H9 (cell line): ENCODE measurements at regions not wholly inside any gene's neighbourhood (a gene's known extent, or its start where the extent isn't known, plus 50 kb on each side); places are given as distances from the start of the nearest gene placed in this dataset.

Experiments
- DNase-seq: peaks from one replicate; pipeline ENCODE4 v3.0.0-alpha.2; 2017
- H2AFZ ChIP-seq: one replicate; pipeline ENCODE4 v1.6.1; 2013; ENCODE audit warnings: mild to moderate bottlenecking, low read length, control low read depth, moderate library complexity
- H2AK5ac ChIP-seq: 2 replicates; pipeline ENCODE4 v1.6.1; 2013; ENCODE audit warnings: low read length, control low read depth, mixed read lengths; ENCODE audit not compliant: insufficient read length
- H2BK120ac ChIP-seq: one replicate; pipeline ENCODE4 v1.6.1; 2013; ENCODE audit warnings: low read depth, mild to moderate bottlenecking, low read length, control low read depth, inconsistent platforms; ENCODE audit not compliant: poor library complexity, severe bottlenecking
- H2BK12ac ChIP-seq: 2 replicates; pipeline ENCODE4 v1.6.1; 2013; ENCODE audit warnings: low read length, control low read depth, mixed read lengths, low read depth; ENCODE audit not compliant: insufficient read length
- H2BK15ac ChIP-seq: 2 replicates; pipeline ENCODE4 v1.6.1; 2013; ENCODE audit warnings: low read depth, low read length, control low read depth
- H2BK20ac ChIP-seq: one replicate; pipeline ENCODE4 v1.6.1; 2013; ENCODE audit warnings: low read depth, mild to moderate bottlenecking, low read length, control low read depth, inconsistent platforms; ENCODE audit not compliant: poor library complexity, severe bottlenecking
- H2BK5ac ChIP-seq: 2 replicates; pipeline ENCODE4 v1.6.1; 2013; ENCODE audit warnings: low read length, control low read depth, mixed read lengths; ENCODE audit not compliant: insufficient read length
- H3K14ac ChIP-seq: 2 replicates; pipeline ENCODE4 v1.6.1; 2013; ENCODE audit warnings: low read length, control low read depth; ENCODE audit not compliant: insufficient read depth
- H3K18ac ChIP-seq: 2 replicates; pipeline ENCODE4 v1.6.1; 2013; ENCODE audit warnings: low read depth, mild to moderate bottlenecking, mixed read lengths, low read length, control low read depth; ENCODE audit not compliant: insufficient read length
- H3K23ac ChIP-seq: 2 replicates; pipeline ENCODE4 v1.6.1; 2013; ENCODE audit warnings: low read length, control low read depth, mixed read lengths, low read depth; ENCODE audit not compliant: insufficient read length
- H3K23me2 ChIP-seq: 2 replicates; pipeline ENCODE4 v1.6.1; 2013; ENCODE audit warnings: low read depth, mild to moderate bottlenecking, mixed read lengths, low read length, control low read depth; ENCODE audit not compliant: insufficient read length, poor library complexity, severe bottlenecking
- H3K27ac ChIP-seq: 2 replicates; pipeline ENCODE4 v1.5.1; 2013; ENCODE audit warnings: low read length, control low read depth, mixed read lengths, low read depth; ENCODE audit not compliant: insufficient read length
- H3K27me3 ChIP-seq: 2 replicates; pipeline ENCODE4 v1.6.1; 2013; ENCODE audit warnings: low read length, control low read depth, inconsistent platforms; ENCODE audit not compliant: insufficient read depth
- H3K4ac ChIP-seq: 2 replicates; pipeline ENCODE4 v1.6.1; 2013; ENCODE audit warnings: low read depth, mild to moderate bottlenecking, control low read depth, inconsistent platforms, low read length, moderate library complexity
- H3K4me1 ChIP-seq: 2 replicates; pipeline ENCODE4 v1.6.1; 2013; ENCODE audit warnings: low read length, control low read depth, inconsistent platforms; ENCODE audit not compliant: insufficient read depth
- H3K4me2 ChIP-seq: 2 replicates; pipeline ENCODE4 v1.6.1; 2013; ENCODE audit warnings: low read length, control low read depth, mixed read lengths; ENCODE audit not compliant: insufficient read length, insufficient read depth
- H3K56ac ChIP-seq: 2 replicates; pipeline ENCODE4 v1.6.1; 2013; ENCODE audit warnings: low read depth, mild to moderate bottlenecking, mixed read lengths, low read length, control low read depth; ENCODE audit not compliant: insufficient read length
- H3K79me1 ChIP-seq: 2 replicates; pipeline ENCODE4 v1.6.1; 2013; ENCODE audit warnings: low read depth, mild to moderate bottlenecking, moderate library complexity, low read length, control low read depth, inconsistent platforms; ENCODE audit not compliant: insufficient read depth, poor library complexity, severe bottlenecking
- H3K79me2 ChIP-seq: 2 replicates; pipeline ENCODE4 v1.6.1; 2013; ENCODE audit warnings: low read length, control low read depth, inconsistent platforms; ENCODE audit not compliant: insufficient read depth
- H3K9ac ChIP-seq: 2 replicates; pipeline ENCODE4 v1.6.1; 2013; ENCODE audit warnings: low read length, control low read depth, mixed read lengths; ENCODE audit not compliant: insufficient read length; ENCODE audit errors: extremely low read depth
- H3K9me3 ChIP-seq: one replicate; pipeline ENCODE4 v1.6.1; 2013; ENCODE audit warnings: low read depth, low read length, inconsistent platforms; ENCODE audit not compliant: control insufficient read depth
- H3T11ph ChIP-seq: one replicate; pipeline ENCODE4 v1.6.1; 2013; ENCODE audit warnings: mild to moderate bottlenecking, low read length, control low read depth, inconsistent platforms
- H4K20me1 ChIP-seq: one replicate; pipeline ENCODE4 v1.6.1; 2013; ENCODE audit not compliant: control insufficient read depth, insufficient read length, insufficient read depth
- H4K5ac ChIP-seq: 2 replicates; pipeline ENCODE4 v1.6.1; 2013; ENCODE audit warnings: low read depth, mild to moderate bottlenecking, mixed read lengths, low read length, control low read depth; ENCODE audit not compliant: insufficient read length
- H4K8ac ChIP-seq: replicated peaks from 2 replicates; pipeline ENCODE4 v1.6.1; 2013; ENCODE audit warnings: low read length, control low read depth, mixed read lengths, low read depth; ENCODE audit not compliant: insufficient read length
- H4K91ac ChIP-seq: 2 replicates; pipeline ENCODE4 v1.6.1; 2013; ENCODE audit warnings: low read depth, mild to moderate bottlenecking, moderate library complexity, mixed read lengths, low read length, control low read depth; ENCODE audit not compliant: insufficient read length
- H3K27ac Mint-ChIP-seq, 3 experiments: 2 replicates in 2 of 3; 3 replicates in 1 of 3; pipeline ENCODE4 v1.8.0; 2020 to 2021; ENCODE audit warnings: mixed read lengths in 3 of 3, mild to moderate bottlenecking in 1 of 3, moderate library complexity in 1 of 3
- H3K27me3 Mint-ChIP-seq: 2 replicates; pipeline ENCODE4 v1.8.0; 2021; ENCODE audit warnings: low read depth, mild to moderate bottlenecking, moderate library complexity, mixed read lengths
- H3K36me3 Mint-ChIP-seq, 3 experiments: 2 replicates in 2 of 3; 3 replicates in 1 of 3; pipeline ENCODE4 v1.8.0; 2020 to 2021; ENCODE audit warnings: low read depth in 3 of 3, mixed read lengths in 3 of 3; ENCODE audit not compliant: insufficient read depth in 1 of 3
- H3K4me1 Mint-ChIP-seq, 2 experiments: 2 replicates each; pipeline ENCODE4 v1.8.0; 2020; ENCODE audit warnings: mixed read lengths in 2 of 2
- H3K4me3 Mint-ChIP-seq, 2 experiments: 2 replicates in 1 of 2; 3 replicates in 1 of 2; pipeline ENCODE4 v1.8.0; 2020 to 2021; ENCODE audit warnings: mild to moderate bottlenecking in 2 of 2, mixed read lengths in 2 of 2, moderate library complexity in 1 of 2
- H3K9me3 Mint-ChIP-seq, 2 experiments: 2 replicates in 1 of 2; 3 replicates in 1 of 2; pipeline ENCODE4 v1.8.0; 2020; ENCODE audit warnings: mild to moderate bottlenecking in 2 of 2, mixed read lengths in 2 of 2, moderate library complexity in 1 of 2
- WGBS: extraction: QIAGEN DNeasy Blood & Tissue Kit; methylation state at CpG from one replicate; pipeline ENCODE4 v1.1.7; 2013; ENCODE audit warnings: missing lambda C conversion rate, low lambda C conversion rate, mixed read lengths; ENCODE audit not compliant: insufficient read length; ENCODE audit errors: extremely low coverage; 5-methylcytosine and 5-hydroxymethylcytosine counted together
- TF ChIP-seq, protein P1 (sequence below): fragments of 200-600 bp; sonication (generic); conservative IDR thresholded peaks from 3 replicates; pipeline ENCODE4 v1.8.0; 2021; ENCODE audit warnings: antibody characterized with exemption, mild to moderate bottlenecking

DNA sequence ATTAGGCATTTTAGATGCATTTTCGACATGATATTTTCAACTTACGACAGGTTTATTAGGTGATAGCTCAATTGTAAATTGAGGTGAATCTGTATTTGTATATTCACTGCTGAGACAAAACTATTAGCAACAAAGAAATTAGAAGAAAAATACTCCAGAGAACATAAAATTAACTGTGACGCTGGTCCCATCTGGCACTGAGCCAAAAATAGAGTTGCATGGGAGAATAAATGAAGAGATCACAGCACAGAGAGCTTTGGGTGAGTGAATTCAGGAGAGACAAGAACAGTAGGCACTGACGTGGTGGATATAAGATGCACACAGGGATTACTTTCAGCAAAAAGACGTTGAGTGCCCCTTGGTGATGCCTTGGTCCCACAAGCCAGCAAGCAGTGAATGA, 306.2 kb upstream of the RAB6C start:
- no peak for DNase-seq
- no peak overlapping the region for H3K23ac ChIP-seq
- no peak overlapping the region for H3K18ac ChIP-seq
- no peak overlapping the region for H3K27ac ChIP-seq
- H3K4me1 ChIP-seq: no peaks in the 10 kb centered on the region
- Mint-ChIP-seq H3K27me3 (no peaks in the 10 kb centered on the region), H3K36me3 (no peaks in the 10 kb centered on the region), H3K27ac (no peak overlapping the region), H3K4me3 (no peak overlapping the region), H3K4me1 (peaks cover 13% of the 10 kb centered on the region in 2 experiments), H3K9me3 (peaks cover 0 to 2% of the 10 kb centered on the region in 2 experiments; a peak in 1 of 5 replicates)
- no peak overlapping the region for H3K9ac ChIP-seq
- no peak overlapping the region for H4K5ac ChIP-seq
- H3K9me3 ChIP-seq: no peaks in the 10 kb centered on the region
- no peak overlapping the region for H4K8ac ChIP-seq
- H2AK5ac ChIP-seq: no peak overlapping the region
- no peak overlapping the region for H2BK20ac ChIP-seq
- no peak overlapping the region for H2BK15ac ChIP-seq
- H3K4ac ChIP-seq: no peak overlapping the region
- no peaks in the 10 kb centered on the region for H3K23me2 ChIP-seq
- H2BK120ac ChIP-seq: no peak overlapping the region
- no peaks in the 10 kb centered on the region for H3K79me2 ChIP-seq
- no peak overlapping the region for H4K91ac ChIP-seq
- H3K56ac ChIP-seq: no peak overlapping the region
- no peaks in the 10 kb centered on the region for H3K27me3 ChIP-seq
- H2BK5ac ChIP-seq: no peak overlapping the region
- H3T11ph ChIP-seq: no peak overlapping the region
- H4K20me1 ChIP-seq: no peaks in the 10 kb centered on the region
- TF ChIP-seq, protein P1, sequence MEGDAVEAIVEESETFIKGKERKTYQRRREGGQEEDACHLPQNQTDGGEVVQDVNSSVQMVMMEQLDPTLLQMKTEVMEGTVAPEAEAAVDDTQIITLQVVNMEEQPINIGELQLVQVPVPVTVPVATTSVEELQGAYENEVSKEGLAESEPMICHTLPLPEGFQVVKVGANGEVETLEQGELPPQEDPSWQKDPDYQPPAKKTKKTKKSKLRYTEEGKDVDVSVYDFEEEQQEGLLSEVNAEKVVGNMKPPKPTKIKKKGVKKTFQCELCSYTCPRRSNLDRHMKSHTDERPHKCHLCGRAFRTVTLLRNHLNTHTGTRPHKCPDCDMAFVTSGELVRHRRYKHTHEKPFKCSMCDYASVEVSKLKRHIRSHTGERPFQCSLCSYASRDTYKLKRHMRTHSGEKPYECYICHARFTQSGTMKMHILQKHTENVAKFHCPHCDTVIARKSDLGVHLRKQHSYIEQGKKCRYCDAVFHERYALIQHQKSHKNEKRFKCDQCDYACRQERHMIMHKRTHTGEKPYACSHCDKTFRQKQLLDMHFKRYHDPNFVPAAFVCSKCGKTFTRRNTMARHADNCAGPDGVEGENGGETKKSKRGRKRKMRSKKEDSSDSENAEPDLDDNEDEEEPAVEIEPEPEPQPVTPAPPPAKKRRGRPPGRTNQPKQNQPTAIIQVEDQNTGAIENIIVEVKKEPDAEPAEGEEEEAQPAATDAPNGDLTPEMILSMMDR: no peak
- no peak overlapping the region for H3K14ac ChIP-seq
- no CpG with 5 or more reads among the region's 5 CpGs for WGBS
- no peak overlapping the region for H2BK12ac ChIP-seq
- no peaks in the 10 kb centered on the region for H3K79me1 ChIP-seq
- H3K4me2 ChIP-seq: no peak overlapping the region
- no peak overlapping the region for H2AFZ ChIP-seq
